GM21619 (cell line): ENCODE measurements at regions not wholly inside any gene's neighbourhood (a gene's known extent, or its start where the extent isn't known, plus 50 kb on each side); places are given as distances from the start of the nearest gene placed in this dataset.

Source experiments
- ATAC-seq: cut with Tn5 transposase; IDR thresholded peaks from one replicate; pipeline ENCODE4 v1.9.1; 2021; ENCODE audit not compliant: unreplicated experiment

GRCh38 chr2:150626934-150627411 is 139.5 kb upstream of the RND3 start:
- ATAC-seq = no peak

GRCh38 chr2:150625741-150626140 is 138.3 kb upstream of the RND3 start:
- no peak for ATAC-seq

DNA sequence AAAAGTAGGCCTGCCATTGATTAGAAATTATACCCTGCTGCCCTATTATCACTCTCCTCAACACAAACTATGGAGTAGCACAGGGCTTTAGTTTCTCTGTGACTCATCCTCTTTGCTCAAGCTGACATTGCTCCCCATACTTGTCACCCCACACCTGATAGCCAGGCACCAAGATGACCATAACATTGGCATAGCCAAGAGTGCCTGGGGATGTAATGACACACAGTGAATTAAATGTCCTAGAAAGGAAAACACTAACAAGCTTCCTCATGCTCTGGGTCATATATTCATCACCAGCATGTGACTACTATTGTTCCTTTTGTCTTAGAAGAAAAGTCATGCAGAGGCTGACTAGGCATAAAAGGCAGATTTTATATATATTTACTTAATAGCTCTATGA is 137.8 kb upstream of the RND3 start:
- no peak for ATAC-seq

GRCh38 chr2:150624001-150624401 is 136.5 kb upstream of the RND3 start:
- peak; percentile 48 for ATAC-seq

DNA sequence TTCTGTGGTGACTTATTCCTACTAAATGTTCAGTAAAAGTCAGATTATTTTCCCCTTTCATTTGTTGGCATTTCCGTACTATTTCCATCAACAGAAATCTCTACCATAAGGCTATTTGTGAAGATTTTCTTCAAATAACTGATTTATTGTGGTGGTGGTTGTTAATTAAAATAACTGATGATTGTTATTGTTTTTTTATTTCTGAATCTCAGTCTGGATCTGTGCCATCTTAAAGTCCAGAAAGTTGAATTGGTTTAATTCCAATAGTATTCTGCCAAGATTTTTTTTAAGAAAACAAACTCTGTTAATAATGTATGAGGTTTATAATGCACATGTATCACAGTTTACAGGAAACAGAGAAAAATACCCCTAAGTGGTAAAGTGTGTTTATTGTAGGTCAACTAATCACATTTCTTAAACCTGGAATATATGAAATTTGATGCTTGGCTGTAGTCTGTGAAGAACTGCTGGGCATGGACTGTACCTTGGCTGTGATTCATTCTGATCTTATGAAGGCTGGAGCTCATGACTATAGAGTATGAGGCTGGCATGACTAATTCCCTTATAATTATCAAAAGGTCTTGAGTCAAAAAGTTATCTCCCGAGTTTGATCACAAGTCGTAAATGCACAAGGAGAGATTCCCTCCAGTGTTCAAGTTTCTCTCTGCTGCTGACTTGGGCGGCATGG is 134.2 kb upstream of the RND3 start:
- no peak for ATAC-seq

GRCh38 chr2:150620855-150621254 is 133.4 kb upstream of the RND3 start:
- ATAC-seq = no peak

GRCh38 chr2:150620416-150620815 is 132.9 kb upstream of the RND3 start:
- ATAC-seq = no peak

- no peak for ATAC-seq
These were observed 132.3 kb upstream of the RND3 start for GRCh38 chr2:150619607-150620330.

DNA sequence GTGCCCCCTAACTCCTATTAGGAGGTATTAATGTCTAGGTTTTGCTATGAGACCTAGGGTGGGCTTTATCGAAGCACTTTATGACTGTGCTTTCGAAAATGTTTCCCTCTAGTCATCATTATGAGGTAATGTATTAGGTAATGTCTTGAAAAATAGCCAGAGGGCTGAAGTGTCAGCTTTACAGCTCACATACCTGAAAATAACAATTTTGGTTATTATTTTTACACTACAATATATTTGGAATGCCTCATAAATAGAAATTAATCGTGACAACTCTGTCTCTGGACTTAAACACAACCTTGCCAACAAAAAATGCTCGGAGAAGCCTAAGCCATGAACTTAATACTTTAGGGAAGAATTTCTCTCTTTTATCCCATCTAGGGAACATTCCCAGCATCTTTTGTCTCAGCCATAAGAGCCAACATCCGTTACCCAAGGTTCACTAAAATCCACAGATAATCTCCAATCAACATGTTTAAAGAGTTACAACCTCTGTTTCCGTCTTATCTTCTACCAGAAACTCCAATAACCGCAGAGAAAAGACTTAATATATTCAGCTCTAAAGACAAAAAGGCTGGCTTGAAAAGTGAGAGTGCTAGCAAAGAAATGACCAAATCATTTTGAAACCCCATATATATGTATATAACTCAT is 130.9 kb upstream of the RND3 start:
- no peak for ATAC-seq

GRCh38 chr2:150617351-150617978 is 130.0 kb upstream of the RND3 start:
- ATAC-seq = no peak

DNA sequence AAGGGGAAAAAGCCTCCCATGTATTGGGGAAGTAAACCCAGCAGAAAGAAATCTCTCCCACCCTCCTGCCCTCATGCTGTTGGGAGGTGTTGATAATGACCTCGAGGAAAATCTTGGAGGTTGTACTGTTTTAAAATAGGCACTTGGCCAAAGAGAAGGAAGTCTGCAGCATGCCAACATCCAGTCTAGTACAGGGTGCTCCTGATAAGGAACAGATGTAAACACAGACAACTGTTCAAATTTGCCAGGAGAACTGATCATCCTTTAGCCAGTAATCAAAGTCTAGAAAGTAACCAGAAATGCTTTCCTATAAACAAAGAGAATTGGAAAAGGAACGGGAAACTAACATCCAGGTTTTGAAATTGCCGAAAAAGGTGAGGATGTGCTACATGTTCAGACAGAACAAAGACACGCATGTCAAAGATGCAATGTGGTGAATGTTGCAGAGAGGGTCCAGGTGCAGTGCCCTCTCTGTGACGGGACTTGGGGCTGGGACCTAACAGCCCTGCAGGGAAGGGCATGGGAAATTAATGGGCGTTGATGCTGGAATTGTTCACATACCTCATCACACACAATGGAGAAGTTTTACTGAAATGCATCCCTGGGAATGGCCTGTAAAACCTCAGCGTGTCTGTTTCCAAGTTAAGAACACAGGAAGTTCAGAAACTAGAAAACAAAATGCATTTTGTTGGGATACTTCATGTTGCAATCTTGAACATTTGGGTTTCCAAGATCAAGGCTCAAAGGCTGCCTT is 125.7 kb upstream of the RND3 start:
- ATAC-seq = no peak

GRCh38 chr2:150610670-150611279 is 123.3 kb upstream of the RND3 start:
- ATAC-seq = no peak

- ATAC-seq = no peak
These were observed 122.5 kb upstream of the RND3 start for GRCh38 chr2:150609831-150610582.

DNA sequence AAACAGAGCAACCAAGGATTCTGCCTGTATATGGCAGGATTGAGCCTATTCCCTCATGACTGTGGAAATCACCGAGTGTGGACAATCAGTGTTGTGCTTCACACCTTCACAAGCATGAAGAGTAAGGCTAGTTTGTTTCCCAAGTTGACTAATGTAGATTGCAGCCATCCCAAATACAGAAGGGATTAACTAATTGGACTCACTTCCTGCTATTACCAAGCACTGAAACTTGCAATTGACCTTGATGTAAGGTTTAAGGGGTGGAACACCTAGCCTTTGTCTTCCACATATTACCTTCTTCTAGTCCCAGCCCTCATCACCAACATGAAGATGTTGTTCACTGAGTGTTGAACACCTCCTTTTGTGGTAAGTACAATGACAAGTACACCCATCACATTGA is 120.9 kb upstream of the RND3 start:
- ATAC-seq = no peak

DNA sequence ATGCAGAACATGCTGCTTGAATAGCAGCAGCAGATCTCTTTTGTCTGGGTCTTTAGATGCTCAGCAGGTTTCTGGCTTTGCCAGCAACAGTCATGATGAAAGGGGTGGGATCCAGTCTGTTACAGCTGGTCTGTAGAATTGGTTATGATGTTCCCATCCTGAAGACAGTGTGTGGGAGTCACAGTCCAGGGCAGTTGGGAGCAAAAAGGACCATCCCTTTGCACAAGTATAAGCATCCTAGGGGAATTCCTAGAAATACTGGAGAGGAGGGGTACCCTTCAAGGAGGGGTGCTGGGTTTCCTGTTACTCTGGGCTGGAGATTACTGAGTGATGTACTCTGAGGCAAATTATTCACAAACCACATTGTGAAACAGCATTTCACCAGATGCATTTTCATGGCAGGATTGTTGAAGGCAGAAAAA is 119.9 kb upstream of the RND3 start:
- no peak for ATAC-seq

- no peak for ATAC-seq
These were observed 119.1 kb upstream of the RND3 start for GRCh38 chr2:150606380-150607060.

- no peak for ATAC-seq
These were observed 118.2 kb upstream of the RND3 start for GRCh38 chr2:150605664-150606063.

GRCh38 chr2:150601280-150602038 is 114.0 kb upstream of the RND3 start:
- ATAC-seq = no peak
